Colonic mucosa (tissue), 4 donors: ENCODE measurements at regions not wholly inside any gene's neighbourhood (a gene's known extent, or its start where the extent isn't known, plus 50 kb on each side); places are given as distances from the start of the nearest gene placed in this dataset.

Experiments
- DNase-seq: peaks from one replicate; pipeline ENCODE4 v3.0.0-alpha.2; 2020
- H3K27ac ChIP-seq: fragments of 200-600 bp; one replicate; pipeline ENCODE4 v1.8.0; 2021
- H3K27me3 ChIP-seq: fragments of 200-600 bp; one replicate; pipeline ENCODE4 v1.8.0; 2021
- H3K36me3 ChIP-seq: fragments of 200-600 bp; one replicate; pipeline ENCODE4 v1.8.0; 2021
- H3K4me1 ChIP-seq: fragments of 200-600 bp; one replicate; pipeline ENCODE4 v1.8.0; 2021; ENCODE audit warnings: mild to moderate bottlenecking
- H3K4me3 ChIP-seq: fragments of 200-600 bp; one replicate; pipeline ENCODE4 v1.8.0; 2021
- H3K9ac ChIP-seq, 2 donors: one replicate each; pipeline ENCODE4 v1.7.0; 2013; ENCODE audit warnings: control low read depth in 2 of 2, low read depth in 2 of 2, low read length in 2 of 2
- H3K9me3 ChIP-seq: fragments of 200-600 bp; one replicate; pipeline ENCODE4 v1.8.0; 2021
- CTCF ChIP-seq: fragments of 200-600 bp; IDR thresholded peaks from one replicate; pipeline ENCODE4 v1.8.0; 2022; ENCODE audit warnings: antibody characterized with exemption, mild to moderate bottlenecking
- intact Hi-C: fragments of 100-400 bp; cut with DNase I; formaldehyde crosslinking; loops from one replicate; pipeline ENCODE4 v1.14.1; 2022
- donor health status: healthy.
- donor health status: DM: no; HTN: no; CAD: no.
- donor health status: DM: no; HTN: no; CAD: no.

- H3K27me3 ChIP-seq = no peaks in the 10 kb centered on the region
- no peak for TF ChIP-seq CTCF
- no peak for DNase-seq
- no peaks in the 10 kb centered on the region for H3K4me1 ChIP-seq
- no peaks in the 10 kb centered on the region for H3K9me3 ChIP-seq
- H3K36me3 ChIP-seq = no peaks in the 10 kb centered on the region
- no peak overlapping the region for H3K4me3 ChIP-seq
- intact Hi-C loops = no loop called here
- H3K27ac ChIP-seq = no peak overlapping the region
- no peak overlapping the region for H3K9ac ChIP-seq
These were observed 121.7 kb upstream of the ZNF366 start for GRCh38 chr5:72628771-72629371.

GRCh38 chr5:72625332-72625731 lies 118.1 kb upstream of the ZNF366 start:
- H3K9me3 ChIP-seq = no peaks in the 10 kb centered on the region
- no peak for TF ChIP-seq CTCF
- no peaks in the 10 kb centered on the region for H3K27me3 ChIP-seq
- H3K9ac ChIP-seq = no peak overlapping the region
- no peaks in the 10 kb centered on the region for H3K4me1 ChIP-seq
- H3K36me3 ChIP-seq = no peaks in the 10 kb centered on the region
- DNase-seq = no peak
- H3K4me3 ChIP-seq = no peak overlapping the region
- intact Hi-C loops = no loop called here
- no peak overlapping the region for H3K27ac ChIP-seq

- Histone ChIP-seq H3K4me3 (no peak overlapping the region), H3K4me1 (no peaks in the 10 kb centered on the region), H3K27me3 (no peaks in the 10 kb centered on the region), H3K9ac (no peak overlapping the region), H3K36me3 (no peaks in the 10 kb centered on the region), H3K27ac (no peak overlapping the region), H3K9me3 (no peaks in the 10 kb centered on the region)
- intact Hi-C loops = no loop called here
- no peak for DNase-seq
- TF ChIP-seq CTCF = no peak
These were observed 117.5 kb upstream of the ZNF366 start for GRCh38 chr5:72624641-72625236.

GRCh38 chr5:72623936-72624335 lies 116.7 kb upstream of the ZNF366 start:
- Histone ChIP-seq H3K9me3 (no peaks in the 10 kb centered on the region), H3K27ac (no peak overlapping the region), H3K4me1 (no peaks in the 10 kb centered on the region), H3K9ac (no peak overlapping the region), H3K27me3 (no peaks in the 10 kb centered on the region), H3K36me3 (no peaks in the 10 kb centered on the region), H3K4me3 (no peak overlapping the region)
- TF ChIP-seq CTCF = no peak
- no peak for DNase-seq
- intact Hi-C loops = no loop called here

- no peaks in the 10 kb centered on the region for H3K27me3 ChIP-seq
- no peaks in the 10 kb centered on the region for H3K36me3 ChIP-seq
- H3K9me3 ChIP-seq = no peaks in the 10 kb centered on the region
- no peak overlapping the region for H3K9ac ChIP-seq
- intact Hi-C loops = no loop called here
- no peaks in the 10 kb centered on the region for H3K4me1 ChIP-seq
- TF ChIP-seq CTCF = no peak
- DNase-seq = no peak
- no peak overlapping the region for H3K4me3 ChIP-seq
- no peak overlapping the region for H3K27ac ChIP-seq
These were observed 116.1 kb upstream of the ZNF366 start for GRCh38 chr5:72623323-72623722.
